GM20431 (cell line): ENCODE measurements at regions not wholly inside any gene's neighbourhood (a gene's known extent, or its start where the extent isn't known, plus 50 kb on each side); places are given as distances from the start of the nearest gene placed in this dataset.
"Not testable (repeated sequence)": the region's sequence is repeated elsewhere in the genome, so short reads cannot be mapped to it uniquely, and the experiment has no call there.

Experiments used
- in situ Hi-C: fragments of 300-500 bp; cut with MseI, MboI; formaldehyde crosslinking; loops from one replicate; pipeline ENCODE4 v1.15.0; 2020; ENCODE audit warnings: low sequenced_read_pairs; ENCODE audit not compliant: unreplicated experiment

DNA sequence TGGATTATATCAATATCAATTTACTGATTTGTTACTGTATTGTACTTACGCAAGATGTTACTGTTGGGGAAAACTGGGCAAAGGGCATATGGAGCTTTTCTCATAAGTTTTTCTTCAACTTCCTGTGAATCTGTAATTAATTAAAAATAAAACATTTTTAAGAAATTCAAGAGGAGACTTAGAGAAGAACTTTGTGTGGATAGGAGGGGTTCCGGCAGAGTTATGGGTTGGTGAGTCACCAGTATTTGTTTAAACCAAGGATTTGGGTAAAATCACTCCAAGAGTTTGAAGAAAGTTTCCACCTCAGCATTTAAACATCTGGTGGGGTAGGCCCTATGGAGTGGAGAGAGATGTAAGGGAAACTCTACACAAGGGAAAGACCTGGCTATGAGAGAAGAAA lies 379.6 kb downstream of the TSHZ3 start:
- in situ Hi-C loops: no loop called here

DNA sequence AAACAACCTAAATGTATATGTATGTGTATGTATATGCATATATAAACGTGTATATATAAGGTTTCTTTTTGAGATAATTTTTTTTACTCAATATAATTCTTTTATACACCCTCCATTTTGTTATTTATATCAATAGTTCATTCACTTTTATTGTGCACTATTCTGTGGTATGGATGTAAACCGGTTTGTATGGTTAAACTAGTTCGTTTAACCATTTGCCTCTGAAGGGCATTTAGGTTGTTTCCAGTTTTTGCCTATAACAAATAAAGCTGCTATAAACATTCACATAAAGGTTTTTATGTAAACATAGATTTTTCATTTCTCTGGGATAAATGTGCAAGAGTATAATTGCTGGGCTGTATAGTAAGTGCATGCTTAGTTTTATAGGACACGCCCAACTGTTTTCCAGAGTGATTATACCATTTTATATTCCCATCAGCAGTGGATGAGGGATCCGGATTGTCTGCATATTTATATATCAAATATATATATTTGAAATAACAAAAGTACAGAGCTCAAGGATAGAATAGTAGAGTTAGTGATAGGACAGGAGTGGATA lies 380.3 kb downstream of the TSHZ3 start:
- in situ Hi-C loops: no loop called here

GRCh38 chr19:30968210-30968609 lies 381.0 kb downstream of the TSHZ3 start:
- in situ Hi-C loops: no loop called here

GRCh38 chr19:30966486-30966885 lies 382.8 kb downstream of the TSHZ3 start:
- in situ Hi-C loops: no loop called here

GRCh38 chr19:30959011-30959410 lies 390.2 kb downstream of the TSHZ3 start:
- in situ Hi-C loops: no loop called here

GRCh38 chr19:30955112-30956104 lies 393.8 kb downstream of the TSHZ3 start:
- in situ Hi-C loops: no loop called here

DNA sequence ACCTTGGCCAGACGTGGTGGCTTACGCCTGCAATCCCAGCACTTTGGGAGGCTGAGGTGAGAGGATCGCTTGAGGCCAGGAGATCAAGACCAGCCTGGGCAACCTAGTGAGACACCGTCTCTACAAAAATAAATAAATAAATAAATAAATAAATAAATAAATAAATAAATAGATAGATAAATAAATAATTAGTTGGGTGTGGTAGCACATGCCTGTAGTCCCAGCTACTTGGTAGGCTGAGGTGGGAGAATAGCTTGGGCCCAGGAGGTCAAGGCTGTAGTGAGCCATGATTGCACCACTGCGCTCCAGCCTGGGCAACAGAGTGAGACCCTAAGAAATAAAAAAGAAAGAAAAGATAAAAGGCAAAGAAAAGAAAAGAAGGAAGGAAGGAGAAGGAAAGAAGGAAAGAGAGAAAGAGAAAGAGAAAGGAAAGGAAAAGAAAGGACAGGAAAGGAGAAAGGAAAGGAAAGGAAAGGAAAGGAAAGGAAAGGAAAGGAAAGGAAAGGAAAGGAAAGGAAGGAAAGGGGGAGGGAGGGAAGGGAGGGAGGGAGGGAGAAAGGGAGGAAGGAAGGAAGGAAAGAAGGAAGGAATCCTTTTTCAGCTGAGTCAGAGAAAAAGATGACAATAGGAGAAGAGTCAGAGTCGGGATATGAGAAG lies 404.8 kb downstream of the TSHZ3 start:
- in situ Hi-C loops: not testable (repeated sequence)

- in situ Hi-C loops: no loop called here
Observed at GRCh38 chr19:30943101-30943843, 406.0 kb downstream of the TSHZ3 start.

GRCh38 chr19:30942636-30943035 lies 406.6 kb downstream of the TSHZ3 start:
- in situ Hi-C loops: no loop called here

DNA sequence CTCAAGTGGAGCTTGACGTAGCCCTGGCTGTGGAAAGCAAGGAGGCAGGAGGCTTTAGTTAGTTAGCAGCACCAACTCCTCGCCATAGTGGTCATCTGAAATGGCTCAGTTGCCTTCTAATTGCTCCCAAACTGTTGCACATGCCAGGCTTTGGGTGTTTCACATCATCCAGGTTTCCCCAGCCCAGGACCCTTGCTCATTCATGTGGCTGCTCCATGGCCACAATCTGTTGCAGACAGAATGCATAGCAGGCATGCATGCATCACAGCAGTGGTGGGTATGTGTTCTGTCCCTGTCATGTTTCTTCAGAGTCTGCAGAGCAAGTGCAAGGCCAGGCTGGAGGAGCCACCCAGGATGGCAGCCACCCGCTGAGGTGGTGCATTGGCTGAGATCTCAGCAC lies 407.6 kb downstream of the TSHZ3 start:
- in situ Hi-C loops: no loop called here

GRCh38 chr19:30936276-30936675 lies 413.0 kb downstream of the TSHZ3 start:
- in situ Hi-C loops: no loop called here

DNA sequence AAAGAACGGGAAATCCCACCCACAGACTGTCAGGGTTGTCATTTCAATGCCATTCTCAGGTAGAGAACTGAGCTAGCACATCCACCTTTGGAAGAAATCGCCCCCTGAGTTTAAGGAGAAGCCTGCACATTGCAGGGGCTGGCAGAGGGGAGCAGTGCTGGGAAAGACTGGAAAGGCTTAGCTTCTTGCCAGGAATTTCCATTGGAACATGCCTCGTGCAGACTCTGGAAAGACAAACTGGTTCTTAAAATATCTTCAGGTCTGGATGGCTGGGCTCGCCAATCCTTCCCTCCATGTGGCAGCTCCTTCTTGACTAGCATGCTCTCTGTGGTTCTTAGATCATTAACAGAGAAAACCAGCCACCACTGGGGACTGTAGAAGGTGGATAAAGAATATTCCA lies 414.1 kb downstream of the TSHZ3 start:
- in situ Hi-C loops: no loop called here

DNA sequence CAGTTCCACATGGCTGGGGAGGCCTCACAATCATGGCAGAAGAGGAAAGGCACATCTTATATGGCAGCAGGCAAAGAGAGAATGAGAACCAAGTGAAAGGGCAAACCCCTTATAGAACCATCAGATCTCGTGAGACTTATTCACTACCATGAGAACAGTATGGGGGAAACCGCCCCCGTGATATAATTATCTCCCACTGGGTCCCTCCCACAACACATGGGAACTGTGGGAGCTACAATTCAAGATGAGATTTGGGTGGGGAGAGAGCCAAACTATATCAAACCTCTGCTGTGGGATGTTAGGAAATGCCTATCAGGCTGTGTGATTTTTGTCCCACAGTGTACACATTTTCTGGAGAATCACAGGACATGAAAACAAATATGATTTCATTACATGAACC lies 415.8 kb downstream of the TSHZ3 start:
- in situ Hi-C loops: not testable (repeated sequence)

DNA sequence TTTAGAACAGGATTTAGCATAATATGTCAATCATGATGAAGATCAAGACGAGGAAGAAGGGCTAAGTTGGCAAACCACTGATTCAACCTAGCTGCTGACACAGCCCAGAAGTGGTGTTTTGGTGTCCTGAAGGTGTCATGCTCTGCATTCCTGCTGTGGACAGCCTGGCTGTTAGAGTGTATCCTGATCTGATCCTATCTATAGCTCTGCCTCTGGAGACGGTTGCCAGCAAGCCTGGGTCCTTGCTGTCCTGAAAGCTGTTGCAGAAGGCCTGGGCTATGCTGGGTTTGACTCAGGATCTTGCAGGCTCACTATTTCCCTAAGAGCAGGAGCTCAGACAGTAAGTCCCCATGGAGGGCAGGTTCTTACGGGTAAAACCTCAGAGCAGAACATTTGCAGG lies 416.4 kb downstream of the TSHZ3 start:
- in situ Hi-C loops: no loop called here

DNA sequence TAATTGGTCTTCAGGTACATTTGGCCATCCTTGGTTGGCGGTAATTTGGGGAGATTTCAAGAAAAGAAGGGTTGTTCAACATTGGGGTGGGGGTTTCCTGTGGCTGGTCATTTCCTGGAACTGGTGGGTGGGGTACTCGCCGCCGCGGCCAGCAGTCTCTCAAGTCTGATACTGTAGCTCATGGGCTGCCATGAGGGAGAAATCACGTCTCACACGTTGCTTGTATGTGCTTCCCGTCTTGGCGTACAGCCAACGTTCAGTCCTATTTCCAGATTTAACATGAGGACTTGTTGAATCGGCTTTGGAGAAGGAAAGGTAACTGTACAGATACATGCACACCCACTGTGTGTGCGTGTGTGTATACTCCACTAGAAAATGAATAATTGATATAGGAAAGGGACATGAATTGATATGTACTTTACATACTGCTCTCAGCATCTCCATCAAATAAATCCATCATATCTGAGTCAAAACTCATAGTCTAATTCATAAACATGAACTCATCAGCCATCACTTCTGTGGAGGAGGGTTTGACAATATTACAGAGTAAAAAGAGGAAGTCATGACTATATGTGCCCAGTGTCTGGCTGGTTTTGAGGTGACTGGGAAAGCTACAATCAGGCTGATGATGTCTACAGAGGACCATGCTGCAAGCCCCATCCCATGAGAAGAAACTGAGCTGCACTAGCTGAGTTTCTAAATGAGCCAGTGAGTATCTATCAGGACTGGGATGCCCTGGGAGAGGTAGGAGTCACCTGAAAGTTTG lies 418.1 kb downstream of the TSHZ3 start:
- in situ Hi-C loops: no loop called here

GRCh38 chr19:30927705-30928104 lies 421.5 kb downstream of the TSHZ3 start:
- in situ Hi-C loops: no loop called here

DNA sequence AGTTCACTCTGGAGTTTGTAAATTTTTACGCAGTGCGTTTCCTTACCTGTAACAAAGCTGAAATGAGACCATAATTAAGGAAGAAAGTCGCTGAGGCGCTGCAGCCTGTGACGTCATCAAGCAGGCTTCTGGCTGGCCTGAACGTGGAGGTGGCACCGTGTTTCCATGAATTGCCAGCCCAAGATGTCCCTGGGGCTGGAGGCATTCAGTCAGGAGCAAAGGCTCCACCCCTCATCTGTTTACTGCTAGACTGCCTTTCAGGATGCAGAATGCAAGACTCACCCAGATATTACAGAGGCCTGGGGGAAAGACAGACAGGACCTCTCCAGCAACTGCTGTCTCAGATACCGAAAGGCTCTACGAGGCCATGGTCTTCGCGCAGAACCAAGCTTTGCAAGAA lies 424.6 kb downstream of the TSHZ3 start:
- in situ Hi-C loops: no loop called here

DNA sequence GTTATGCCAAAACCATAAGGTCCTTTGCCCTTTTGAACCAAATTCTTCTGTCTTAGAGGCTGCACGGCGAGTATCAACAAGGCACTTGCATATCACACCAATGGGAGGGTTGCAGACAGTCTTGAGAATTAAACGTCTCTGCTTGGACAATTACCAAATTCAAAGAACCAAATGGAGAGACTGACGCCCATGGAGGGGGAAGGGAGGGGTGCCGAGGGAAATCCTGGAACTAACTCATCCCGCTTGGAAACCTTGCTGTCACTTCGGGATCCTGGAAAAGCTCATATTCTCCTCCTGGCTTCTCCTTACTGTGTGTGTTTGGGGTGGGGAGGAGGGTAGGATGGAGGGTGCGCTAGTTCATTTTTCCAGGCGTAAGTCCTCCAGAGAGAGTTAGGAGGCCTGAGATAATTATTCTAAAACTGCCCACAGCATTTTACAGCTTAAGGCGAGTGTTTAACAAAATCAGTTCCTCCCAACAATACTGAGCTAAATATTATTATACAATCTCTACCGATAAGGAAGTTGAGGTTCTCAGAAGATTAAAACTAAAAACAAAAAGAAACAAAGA lies 425.1 kb downstream of the TSHZ3 start:
- in situ Hi-C loops: no loop called here

DNA sequence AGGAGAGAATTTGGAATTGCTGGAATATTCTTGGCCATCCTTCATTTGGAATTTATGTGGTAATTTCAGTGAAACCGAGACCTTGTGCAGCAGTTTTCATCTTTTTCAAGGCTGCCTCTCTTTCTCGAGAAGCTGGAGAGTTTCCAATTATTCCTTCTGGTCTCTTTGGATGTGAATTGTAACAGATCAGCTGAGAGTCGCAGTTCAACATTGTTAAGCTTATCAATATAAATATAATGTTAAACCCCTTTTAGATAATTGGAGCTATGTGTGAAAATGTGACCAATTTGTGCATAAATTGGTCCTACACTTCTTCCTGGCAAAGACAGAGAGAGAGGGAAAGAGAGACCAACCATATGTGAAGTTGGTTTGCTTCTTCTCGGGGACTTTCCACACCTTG lies 425.6 kb downstream of the TSHZ3 start:
- in situ Hi-C loops: no loop called here
